Stimulated activated CD8-positive, alpha-beta memory T cell treated with anti-CD3 and anti-CD28 coated beads, Interleukin-4, amount 100 ng/mL, for 4 hours (primary cell): ENCODE measurements at regions not wholly inside any gene's neighbourhood (a gene's known extent, or its start where the extent isn't known, plus 50 kb on each side); places are given as distances from the start of the nearest gene placed in this dataset.

Experiments
- DNase-seq, 2 donors: peaks; one replicate each; pipeline ENCODE4 v3.0.0-alpha.2; 2020; ENCODE audit warnings: low read depth in 2 of 2, low spot score in 1 of 2

- DNase-seq = no peak
These were observed 281.9 kb downstream of the USP25 start for GRCh38 chr21:16011719-16012118.

- DNase-seq = no peak
These were observed 283.8 kb downstream of the USP25 start for GRCh38 chr21:16013570-16013969.

- DNase-seq = no peak
These were observed 291.1 kb downstream of the USP25 start for GRCh38 chr21:16020878-16021277.

GRCh38 chr21:16022116-16022515 is 292.3 kb downstream of the USP25 start:
- DNase-seq = no peak

GRCh38 chr21:16022921-16023320 is 293.1 kb downstream of the USP25 start:
- no peak for DNase-seq

GRCh38 chr21:16028142-16028541 is 298.4 kb downstream of the USP25 start:
- DNase-seq = no peak

GRCh38 chr21:16028941-16029464 is 299.2 kb downstream of the USP25 start:
- no peak for DNase-seq

GRCh38 chr21:16033193-16033592 is 303.4 kb downstream of the USP25 start:
- no peak for DNase-seq

- no peak for DNase-seq
These were observed 304.8 kb downstream of the USP25 start for GRCh38 chr21:16034446-16035190.

- no peak for DNase-seq
These were observed 307.7 kb downstream of the USP25 start for GRCh38 chr21:16037421-16037955.

- DNase-seq = no peak
These were observed 310.8 kb downstream of the USP25 start for GRCh38 chr21:16040601-16041000.

GRCh38 chr21:16044676-16045075 is 314.9 kb downstream of the USP25 start:
- DNase-seq = no peak

GRCh38 chr21:16046656-16047330 is 317.0 kb downstream of the USP25 start:
- no peak for DNase-seq

- no peak for DNase-seq
These were observed 318.1 kb downstream of the USP25 start for GRCh38 chr21:16047904-16048303.

GRCh38 chr21:16055014-16055413 is 325.2 kb downstream of the USP25 start:
- DNase-seq = no peak

- no peak for DNase-seq
These were observed 329.1 kb downstream of the USP25 start for GRCh38 chr21:16058896-16059295.

GRCh38 chr21:16059981-16060380 is 330.2 kb downstream of the USP25 start:
- DNase-seq = no peak

GRCh38 chr21:16061194-16061593 is 331.4 kb downstream of the USP25 start:
- DNase-seq = no peak

GRCh38 chr21:16069178-16070112 is 339.7 kb downstream of the USP25 start:
- DNase-seq = no peak

- no peak for DNase-seq
These were observed 340.4 kb downstream of the USP25 start for GRCh38 chr21:16070207-16070651.

- no peak for DNase-seq
These were observed 341.3 kb downstream of the USP25 start for GRCh38 chr21:16071092-16071491.
